ENCODE measurements at regions not wholly inside any gene's neighbourhood (a gene's known extent, or its start where the extent isn't known, plus 50 kb on each side); places are given as distances from the start of the nearest gene placed in this dataset.
"Not testable (repeated sequence)": the region's sequence is repeated elsewhere in the genome, so short reads cannot be mapped to it uniquely, and the experiment has no call there.

DNA sequence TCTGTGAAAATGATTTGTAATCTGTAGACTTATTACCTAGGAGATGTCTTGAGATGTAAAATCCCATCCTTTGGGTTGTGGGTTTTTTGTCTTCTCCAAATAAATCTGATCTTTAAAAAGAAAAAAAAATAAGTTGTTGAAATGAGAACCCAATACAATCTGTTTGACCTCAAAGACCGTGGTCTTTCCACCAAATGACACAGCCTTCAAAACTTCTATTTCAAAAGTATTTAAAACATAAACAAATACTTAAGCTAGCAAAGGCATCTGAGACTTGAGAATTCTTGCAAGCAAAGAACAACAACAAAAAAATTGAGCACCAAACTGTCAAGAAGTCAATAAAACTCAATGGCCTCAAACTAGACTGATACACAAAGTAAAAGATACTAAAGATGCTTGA is 67.9 kb upstream of the HECW1 start:
- DNase-seq: no peak

DNA sequence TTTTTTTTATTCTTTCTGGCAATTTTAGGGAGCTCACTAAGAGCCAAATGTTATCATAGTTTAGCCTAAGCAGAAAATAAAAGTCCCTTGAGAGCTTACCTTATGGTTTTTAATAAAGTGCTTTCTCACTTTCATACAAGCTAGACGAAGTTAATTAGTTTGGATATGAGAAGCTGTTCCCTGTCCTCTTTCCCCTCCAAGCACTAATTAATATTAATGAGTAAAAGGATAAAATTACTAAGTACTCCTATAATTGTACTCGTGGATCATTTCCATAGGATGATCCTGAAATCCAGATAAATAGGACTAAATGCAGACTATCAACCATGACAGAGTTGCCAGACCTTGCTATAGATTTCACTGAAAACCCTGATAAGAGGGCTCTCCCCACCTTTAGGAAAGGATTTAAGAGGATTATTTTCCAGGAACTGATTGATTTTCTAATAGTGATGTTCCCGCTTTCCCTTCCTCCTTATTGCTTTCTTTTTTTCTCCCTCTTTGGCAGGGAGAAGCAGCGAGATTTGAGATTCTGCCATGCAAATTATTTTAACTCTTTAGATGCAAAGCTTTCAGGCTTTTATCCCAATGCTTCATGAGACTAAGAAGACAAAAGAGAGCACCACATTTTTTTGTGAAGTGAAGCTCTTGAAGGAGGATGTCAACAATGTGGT is 58.3 kb upstream of the HECW1 start:
- no peak for DNase-seq

DNA sequence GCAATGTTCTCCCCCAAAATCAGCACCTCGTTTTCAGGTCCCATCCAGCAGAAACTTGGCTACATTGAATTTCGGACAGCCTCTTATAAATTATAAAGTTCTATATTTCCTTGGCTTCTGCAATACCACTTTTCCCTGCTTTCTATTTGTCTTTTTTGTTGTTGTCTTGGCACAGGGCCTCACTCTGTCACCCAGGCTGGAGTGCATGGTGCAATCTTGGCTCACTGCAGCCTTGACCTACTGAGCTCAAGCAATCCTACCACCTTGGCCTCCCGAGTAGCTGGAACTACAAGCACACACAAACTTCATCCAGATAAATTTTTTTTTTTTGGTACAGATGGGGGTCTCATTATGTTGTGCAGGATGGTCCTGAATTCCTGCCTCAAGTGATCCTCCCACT is 55.3 kb upstream of the HECW1 start:
- DNase-seq: no peak

DNA sequence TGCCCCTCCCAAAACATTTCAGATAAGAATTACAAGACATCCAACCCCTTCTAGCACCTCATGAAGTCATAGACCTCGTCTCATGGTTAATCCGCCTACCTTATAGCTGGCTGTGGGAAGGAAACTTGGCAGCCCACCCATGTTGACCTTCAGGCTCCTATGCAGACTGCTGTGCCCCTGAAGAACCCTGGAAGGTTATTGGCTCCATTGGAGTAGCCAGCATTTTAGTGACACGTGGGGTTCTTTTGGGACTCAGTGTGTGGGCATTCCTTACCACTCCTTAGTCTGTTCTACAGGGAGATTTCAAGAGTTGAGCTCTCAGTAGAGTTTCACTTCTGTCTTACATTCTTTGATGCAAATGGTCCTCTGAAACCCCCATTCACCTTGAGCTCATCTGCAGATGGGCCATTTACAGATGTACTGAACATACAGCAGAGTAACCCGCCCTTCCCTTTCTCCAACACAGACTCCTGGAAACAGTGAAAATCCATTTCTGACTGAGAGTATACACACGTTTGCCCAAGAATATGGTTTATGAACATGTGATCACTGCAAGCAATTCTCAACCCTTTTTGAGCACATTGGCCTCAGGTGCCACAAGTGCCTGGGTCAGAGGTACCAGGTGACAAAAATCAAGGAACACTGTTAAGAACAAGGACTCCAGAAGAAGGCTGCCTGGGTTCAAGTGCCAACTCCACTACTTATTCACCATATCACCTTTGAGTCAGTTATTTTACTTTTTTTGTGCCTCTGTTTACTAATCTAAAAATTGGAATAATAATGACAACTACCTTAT is 54.0 kb upstream of the HECW1 start:
- DNase-seq: no peak

DNA sequence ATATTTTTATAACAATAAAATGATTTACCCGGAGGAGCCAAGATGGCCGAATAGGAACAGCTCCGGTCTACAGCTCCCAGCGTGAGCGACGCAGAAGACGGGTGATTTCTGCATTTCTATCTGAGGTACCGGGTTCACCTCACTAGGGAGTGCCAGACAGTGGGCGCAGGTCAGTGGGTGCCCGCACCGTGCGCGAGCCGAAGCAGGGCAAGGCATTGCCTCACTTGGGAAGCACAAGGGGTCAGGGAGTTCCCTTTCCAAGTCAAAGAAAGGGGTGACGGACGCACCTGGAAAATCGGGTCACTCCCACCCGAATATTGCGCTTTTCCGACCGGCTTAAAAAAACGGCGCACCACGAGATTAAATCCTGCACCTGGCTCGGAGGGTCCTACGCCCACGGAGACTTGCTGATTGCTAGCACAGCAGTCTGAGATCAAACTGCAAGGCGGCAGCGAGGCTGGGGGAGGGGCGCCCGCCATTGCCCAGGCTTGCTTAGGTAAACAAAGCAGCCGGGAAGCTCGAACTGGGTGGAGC is 53.3 kb upstream of the HECW1 start:
- DNase-seq: not testable (repeated sequence)
